IMR-90 (cell line): ENCODE measurements at regions not wholly inside any gene's neighbourhood (a gene's known extent, or its start where the extent isn't known, plus 50 kb on each side); places are given as distances from the start of the nearest gene placed in this dataset.

ENCODE experiments used
- ATAC-seq: fragments of 200-7000 bp; cut with Tn5 transposase; 2 replicates; pipeline ENCODE4 v1.9.1; 2020; ENCODE audit warnings: low read depth, mild to moderate bottlenecking, moderate library complexity
- BruUV-seq: library from RNA; stranded (reverse); fragments of 400-500 nt; replicated peaks from 2 replicates; lab custom pipeline; 2021; lab: Mats Ljungman, UMichigan
- CTCF ChIA-PET: fragments of 300-600 bp; formaldehyde crosslinking; extraction: SDS; loops from one replicate; lab custom pipeline; 2021; ENCODE audit warnings: antibody characterized with exemption; lab: Yijun Ruan, JAX
- POLR2A ChIA-PET: fragments of 300-600 bp; sonication (Branson Sonifier 250); formaldehyde crosslinking; loops from one replicate; lab custom pipeline; 2022; ENCODE audit warnings: antibody characterized with exemption; ENCODE audit not compliant: unreplicated experiment; lab: Charles Lee
- DNase-seq: peaks from one replicate; pipeline ENCODE4 v3.0.0; 2013
- H2AFZ ChIP-seq: replicated peaks from 2 replicates; pipeline ENCODE3; 2013; ENCODE audit warnings: low read length, mild to moderate bottlenecking; ENCODE audit not compliant: poor library complexity
- H2AK5ac ChIP-seq: 2 replicates; pipeline ENCODE4 v1.6.1; 2013; ENCODE audit warnings: low read depth, low read length, inconsistent platforms
- H2AK9ac ChIP-seq: replicated peaks from 2 replicates; pipeline ENCODE3; 2013; ENCODE audit warnings: mild to moderate bottlenecking, low read depth, low read length, moderate library complexity; ENCODE audit not compliant: poor library complexity
- H2BK120ac ChIP-seq: 2 replicates; pipeline ENCODE4 v1.6.1; 2013; ENCODE audit warnings: low read depth, low read length, inconsistent platforms
- H2BK15ac ChIP-seq: 3 replicates; pipeline ENCODE4 v1.6.1; 2013; ENCODE audit warnings: low read depth, low read length, inconsistent platforms
- H2BK20ac ChIP-seq: 2 replicates; pipeline ENCODE4 v1.6.1; 2013; ENCODE audit warnings: low read depth, mild to moderate bottlenecking, inconsistent platforms, low read length, moderate library complexity
- H2BK5ac ChIP-seq: 2 replicates; pipeline ENCODE4 v1.6.1; 2013; ENCODE audit warnings: mild to moderate bottlenecking, low read depth, low read length, inconsistent platforms; ENCODE audit not compliant: poor library complexity, severe bottlenecking
- H3K14ac ChIP-seq: replicated peaks from 2 replicates; pipeline ENCODE4 v1.6.1; 2013; ENCODE audit warnings: low read depth, low read length, inconsistent platforms
- H3K18ac ChIP-seq: 2 replicates; pipeline ENCODE4 v1.6.1; 2013; ENCODE audit warnings: low read depth, low read length, control low read depth
- H3K23ac ChIP-seq: 2 replicates; pipeline ENCODE4 v1.6.1; 2013; ENCODE audit warnings: low read depth, low read length, inconsistent platforms
- H3K27ac ChIP-seq: 2 replicates; pipeline ENCODE4 v1.5.1; 2013; ENCODE audit warnings: mild to moderate bottlenecking, control low read depth, low read length; ENCODE audit not compliant: insufficient read depth
- H3K27me3 ChIP-seq: 2 replicates; pipeline ENCODE4 v1.6.1; 2013; ENCODE audit warnings: low read length; ENCODE audit not compliant: control insufficient read depth, insufficient read depth
- H3K36me3 ChIP-seq: 2 replicates; pipeline ENCODE4 v1.6.1; 2013; ENCODE audit warnings: low read length, mixed read lengths; ENCODE audit not compliant: control insufficient read depth, insufficient read depth
- H3K4ac ChIP-seq: 2 replicates; pipeline ENCODE4 v1.6.1; 2013; ENCODE audit warnings: low read depth, low read length, inconsistent platforms
- H3K4me1 ChIP-seq: 2 replicates; pipeline ENCODE4 v1.6.1; 2013; ENCODE audit warnings: low read length, mixed read lengths; ENCODE audit not compliant: control insufficient read depth, insufficient read depth
- H3K4me2 ChIP-seq: 2 replicates; pipeline ENCODE4 v1.6.1; 2013; ENCODE audit warnings: low read depth, mild to moderate bottlenecking, control low read depth, low read length, moderate library complexity
- H3K4me3 ChIP-seq: 2 replicates; pipeline ENCODE4 v1.5.1; 2013; ENCODE audit warnings: low read depth, mild to moderate bottlenecking, control low read depth, low read length, moderate library complexity; ENCODE audit not compliant: insufficient read depth
- H3K56ac ChIP-seq: 2 replicates; pipeline ENCODE4 v1.6.1; 2013; ENCODE audit warnings: low read length, inconsistent platforms; ENCODE audit not compliant: insufficient read depth; ENCODE audit errors: extremely low read depth
- H3K79me1 ChIP-seq, 2 experiments: 2 replicates each; pipeline ENCODE4 v1.6.1; 2013; ENCODE audit warnings: low read length in 2 of 2, inconsistent platforms in 1 of 2, low read depth in 1 of 2
- H3K9ac ChIP-seq: 2 replicates; pipeline ENCODE4 v1.6.1; 2013; ENCODE audit warnings: low read depth, low read length, control low read depth
- H3K9me1 ChIP-seq: 2 replicates; pipeline ENCODE4 v1.6.1; 2013; ENCODE audit warnings: low read length, inconsistent platforms; ENCODE audit not compliant: insufficient read depth
- H3K9me3 ChIP-seq: 2 replicates; pipeline ENCODE4 v1.6.1; 2013; ENCODE audit warnings: low read length; ENCODE audit not compliant: control insufficient read depth, insufficient read depth
- H4K20me1 ChIP-seq: 2 replicates; pipeline ENCODE4 v1.6.1; 2013; ENCODE audit warnings: low read length, inconsistent platforms; ENCODE audit not compliant: insufficient read depth
- H4K5ac ChIP-seq: 2 replicates; pipeline ENCODE4 v1.6.1; 2013; ENCODE audit warnings: mild to moderate bottlenecking, low read depth, low read length, control low read depth
- H4K8ac ChIP-seq, 2 experiments: 2 replicates each; pipeline ENCODE4 v1.6.1; 2013; ENCODE audit warnings: low read depth in 2 of 2, low read length in 2 of 2, control low read depth in 1 of 2, inconsistent platforms in 1 of 2
- H4K91ac ChIP-seq: 2 replicates; pipeline ENCODE4 v1.6.1; 2013; ENCODE audit warnings: low read depth, low read length, inconsistent platforms; ENCODE audit not compliant: insufficient read depth
- BHLHE40 ChIP-seq: fragments of 150-350 bp; IDR thresholded peaks from 2 replicates; pipeline ENCODE4 v1.6.1; 2016; ENCODE audit warnings: mild to moderate bottlenecking, low read depth, low read length
- CEBPB ChIP-seq: IDR thresholded peaks from 2 replicates; pipeline ENCODE4 v1.6.1; 2012; ENCODE audit warnings: low read depth, low read length, improper control_type of control experiment
- FOS ChIP-seq: fragments of 150-350 bp; IDR thresholded peaks from 2 replicates; pipeline ENCODE4 v1.6.1; 2016; ENCODE audit warnings: low read depth, low read length
- MAFK ChIP-seq: IDR thresholded peaks from 2 replicates; pipeline ENCODE4 v1.6.1; 2012; ENCODE audit warnings: low read depth, low read length, improper control_type of control experiment
- MAZ ChIP-seq: IDR thresholded peaks from 2 replicates; pipeline ENCODE4 v1.6.1; 2012; ENCODE audit warnings: low read depth, mild to moderate bottlenecking, low read length, improper control_type of control experiment, moderate library complexity, borderline replicate concordance
- MXI1 ChIP-seq: IDR thresholded peaks from 2 replicates; pipeline ENCODE4 v1.6.1; 2012; ENCODE audit warnings: low read depth, mild to moderate bottlenecking, low read length, moderate library complexity, borderline replicate concordance
- NFE2L2 ChIP-seq: fragments of 150-350 bp; IDR thresholded peaks from 2 replicates; pipeline ENCODE4 v1.6.1; 2016; ENCODE audit warnings: low read depth, mild to moderate bottlenecking, low read length
- POLR2A ChIP-seq: IDR thresholded peaks from 2 replicates; pipeline ENCODE4 v1.6.1; 2012; ENCODE audit warnings: mild to moderate bottlenecking, low read depth, low read length
- RAD21 ChIP-seq: IDR thresholded peaks from 2 replicates; pipeline ENCODE4 v1.6.1; 2012; ENCODE audit warnings: low read length, improper control_type of control experiment
- RCOR1 ChIP-seq: IDR thresholded peaks from 2 replicates; pipeline ENCODE4 v1.6.1; 2012; ENCODE audit warnings: mild to moderate bottlenecking, low read length, improper control_type of control experiment; ENCODE audit not compliant: insufficient replicate concordance
- RFX5 ChIP-seq: IDR thresholded peaks from 2 replicates; pipeline ENCODE4 v1.8.0; 2012; ENCODE audit warnings: low read depth, mild to moderate bottlenecking, low read length, moderate library complexity
- SMC3 ChIP-seq: fragments of 150-350 bp; IDR thresholded peaks from 2 replicates; pipeline ENCODE4 v1.6.1; 2016; ENCODE audit warnings: low read depth, mild to moderate bottlenecking, antibody characterized with exemption, low read length, moderate library complexity
- USF2 ChIP-seq: fragments of 150-350 bp; IDR thresholded peaks from 2 replicates; pipeline ENCODE4 v1.6.1; 2017; ENCODE audit warnings: mild to moderate bottlenecking, antibody characterized with exemption, low read length, low read depth
- dilution Hi-C: fragments of 300-500 bp; cut with HindIII; formaldehyde crosslinking; loops from one replicate; pipeline ENCODE4 v1.14.3; 2018; ENCODE audit warnings: low sequenced_read_pairs; ENCODE audit not compliant: unreplicated experiment
- in situ Hi-C: fragments of 300-500 bp; cut with MboI; formaldehyde crosslinking; loops from 3 replicates; pipeline ENCODE4 v1.14.3; 2019; ENCODE audit warnings: low sequenced_read_pairs, inconsistent platforms, mixed read lengths
- intact Hi-C: fragments of 100-400 bp; cut with micrococcal nuclease; formaldehyde crosslinking; loops from 2 replicates; pipeline ENCODE4 v1.10.0; 2022
- TF ChIP-seq, protein P1 (sequence below): fragments of 150-350 bp; IDR thresholded peaks from 2 replicates; pipeline ENCODE4 v1.6.1; 2016; ENCODE audit warnings: low read depth, mild to moderate bottlenecking, low read length, moderate library complexity, borderline replicate concordance
- TF ChIP-seq, protein P2 (sequence below): conservative IDR thresholded peaks from 2 replicates; pipeline ENCODE4 v1.5.1; 2012; ENCODE audit warnings: mild to moderate bottlenecking, low read depth, low read length, improper control_type of control experiment

DNA sequence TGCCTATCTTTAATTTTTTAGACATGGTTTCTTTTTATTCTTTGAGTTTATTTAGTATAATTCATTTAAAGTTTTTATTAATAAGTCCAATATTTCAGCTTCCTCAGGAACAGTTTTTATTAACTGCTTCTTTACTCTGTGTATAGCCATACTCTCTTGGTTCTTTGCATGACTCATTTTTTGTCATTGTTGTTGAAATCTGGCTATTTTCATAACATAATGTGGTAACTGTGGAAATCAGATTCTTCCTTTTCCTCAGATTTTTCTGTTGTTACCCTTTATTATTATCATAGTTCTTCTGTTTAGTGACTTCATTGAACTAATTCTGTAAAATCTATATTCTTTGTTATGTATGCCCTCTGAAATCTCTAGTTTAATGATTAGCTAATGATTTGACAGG is 124.9 kb upstream of the CYSLTR1 start:
- POLR2A ChIA-PET = no interaction called here
- no peak for ATAC-seq
- H4K91ac ChIP-seq = no peak overlapping the region
- in situ Hi-C loops = no loop called here
- H3K9ac ChIP-seq = no peak overlapping the region
- dilution Hi-C loops = no loop called here
- intact Hi-C loops = no loop called here
- DNase-seq = no peak
- H3K4me2 ChIP-seq = no peak overlapping the region
- H2BK20ac ChIP-seq = no peak overlapping the region
- H3K27ac ChIP-seq = no peak overlapping the region
- no peak overlapping the region for H2AFZ ChIP-seq
- H4K8ac ChIP-seq = no peak overlapping the region
- H3K56ac ChIP-seq = no peak overlapping the region
- H3K9me1 ChIP-seq = no peaks in the 10 kb centered on the region
- H3K14ac ChIP-seq = no peak overlapping the region
- H2BK5ac ChIP-seq = no peak overlapping the region
- no peak overlapping the region for H2BK120ac ChIP-seq
- no peaks in the 10 kb centered on the region for H3K36me3 ChIP-seq
- H3K18ac ChIP-seq = no peak overlapping the region
- H2BK15ac ChIP-seq = no peak overlapping the region
- CTCF ChIA-PET = no interaction called here
- no peaks in the 10 kb centered on the region for H3K4me1 ChIP-seq
- H4K5ac ChIP-seq = no peak overlapping the region
- TF ChIP-seq SMC3 = no peak
- TF ChIP-seq MAZ = no peak
- TF ChIP-seq, protein P1, sequence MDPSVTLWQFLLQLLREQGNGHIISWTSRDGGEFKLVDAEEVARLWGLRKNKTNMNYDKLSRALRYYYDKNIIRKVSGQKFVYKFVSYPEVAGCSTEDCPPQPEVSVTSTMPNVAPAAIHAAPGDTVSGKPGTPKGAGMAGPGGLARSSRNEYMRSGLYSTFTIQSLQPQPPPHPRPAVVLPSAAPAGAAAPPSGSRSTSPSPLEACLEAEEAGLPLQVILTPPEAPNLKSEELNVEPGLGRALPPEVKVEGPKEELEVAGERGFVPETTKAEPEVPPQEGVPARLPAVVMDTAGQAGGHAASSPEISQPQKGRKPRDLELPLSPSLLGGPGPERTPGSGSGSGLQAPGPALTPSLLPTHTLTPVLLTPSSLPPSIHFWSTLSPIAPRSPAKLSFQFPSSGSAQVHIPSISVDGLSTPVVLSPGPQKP = no peak
- no peak for TF ChIP-seq MXI1
- TF ChIP-seq MAFK = no peak
- no peak for TF ChIP-seq CEBPB
- no peak for TF ChIP-seq FOS
- TF ChIP-seq POLR2A = no peak
- TF ChIP-seq RCOR1 = no peak
- no peak for TF ChIP-seq USF2
- TF ChIP-seq RAD21 = no peak
- no peak for TF ChIP-seq NFE2L2
- no peak for TF ChIP-seq BHLHE40
- no peak for TF ChIP-seq RFX5
- TF ChIP-seq, protein P2, sequence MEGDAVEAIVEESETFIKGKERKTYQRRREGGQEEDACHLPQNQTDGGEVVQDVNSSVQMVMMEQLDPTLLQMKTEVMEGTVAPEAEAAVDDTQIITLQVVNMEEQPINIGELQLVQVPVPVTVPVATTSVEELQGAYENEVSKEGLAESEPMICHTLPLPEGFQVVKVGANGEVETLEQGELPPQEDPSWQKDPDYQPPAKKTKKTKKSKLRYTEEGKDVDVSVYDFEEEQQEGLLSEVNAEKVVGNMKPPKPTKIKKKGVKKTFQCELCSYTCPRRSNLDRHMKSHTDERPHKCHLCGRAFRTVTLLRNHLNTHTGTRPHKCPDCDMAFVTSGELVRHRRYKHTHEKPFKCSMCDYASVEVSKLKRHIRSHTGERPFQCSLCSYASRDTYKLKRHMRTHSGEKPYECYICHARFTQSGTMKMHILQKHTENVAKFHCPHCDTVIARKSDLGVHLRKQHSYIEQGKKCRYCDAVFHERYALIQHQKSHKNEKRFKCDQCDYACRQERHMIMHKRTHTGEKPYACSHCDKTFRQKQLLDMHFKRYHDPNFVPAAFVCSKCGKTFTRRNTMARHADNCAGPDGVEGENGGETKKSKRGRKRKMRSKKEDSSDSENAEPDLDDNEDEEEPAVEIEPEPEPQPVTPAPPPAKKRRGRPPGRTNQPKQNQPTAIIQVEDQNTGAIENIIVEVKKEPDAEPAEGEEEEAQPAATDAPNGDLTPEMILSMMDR = no peak
- no peaks in the 10 kb centered on the region for H3K27me3 ChIP-seq
- no peak overlapping the region for H3K23ac ChIP-seq
- no peak overlapping the region for H2AK5ac ChIP-seq
- no peak overlapping the region for H2AK9ac ChIP-seq
- no peaks in the 10 kb centered on the region for H4K20me1 ChIP-seq
- no peak overlapping the region for H3K4ac ChIP-seq
- BruUV-seq = no TSS peak
- no peaks in the 10 kb centered on the region for H3K79me1 ChIP-seq
- H3K9me3 ChIP-seq = no peaks in the 10 kb centered on the region
- no peak overlapping the region for H3K4me3 ChIP-seq
